LHCN-M2 (cell line): ENCODE measurements at regions not wholly inside any gene's neighbourhood (a gene's known extent, or its start where the extent isn't known, plus 50 kb on each side); places are given as distances from the start of the nearest gene placed in this dataset.
"Not testable (repeated sequence)": the region's sequence is repeated elsewhere in the genome, so short reads cannot be mapped to it uniquely, and the experiment has no call there.

Experiments used
- DNase-seq: peaks from one replicate; pipeline ENCODE4 v3.0.0-alpha.2; 2012; ENCODE audit warnings: low read depth

GRCh38 chr17:64800987-64801386 lies 118.3 kb downstream of the LRRC37A3 start:
- DNase-seq, result not testable (repeated sequence)

- DNase-seq, result not testable (repeated sequence)
Measured at GRCh38 chr17:64800361-64800895, 118.8 kb downstream of the LRRC37A3 start.

GRCh38 chr17:64799543-64800188 lies 119.6 kb downstream of the LRRC37A3 start:
- DNase-seq, result not testable (repeated sequence)

DNA sequence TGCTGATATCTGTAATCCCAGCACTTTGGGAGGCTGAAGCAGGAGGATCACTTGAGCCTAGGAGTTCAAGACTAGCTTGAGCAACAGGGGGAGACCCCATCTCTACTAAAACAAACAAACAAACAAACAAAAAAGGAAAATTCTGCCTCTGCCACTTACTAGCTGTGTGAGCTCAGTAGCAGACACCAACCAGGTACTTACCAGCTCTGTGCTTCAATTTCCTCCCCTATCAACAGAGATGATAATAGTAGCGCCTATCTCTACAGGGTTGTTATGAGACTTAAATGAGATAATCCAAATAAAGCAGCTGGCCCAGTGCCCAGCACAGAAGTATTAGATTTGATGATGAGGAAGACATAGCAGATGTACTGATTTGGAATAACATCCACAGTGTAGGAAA lies 120.3 kb downstream of the LRRC37A3 start:
- DNase-seq, result not testable (repeated sequence)

GRCh38 chr17:64798489-64798790 lies 120.8 kb downstream of the LRRC37A3 start:
- DNase-seq, result not testable (repeated sequence)

GRCh38 chr17:64797746-64798488 lies 121.4 kb downstream of the LRRC37A3 start:
- not testable (repeated sequence) for DNase-seq

DNA sequence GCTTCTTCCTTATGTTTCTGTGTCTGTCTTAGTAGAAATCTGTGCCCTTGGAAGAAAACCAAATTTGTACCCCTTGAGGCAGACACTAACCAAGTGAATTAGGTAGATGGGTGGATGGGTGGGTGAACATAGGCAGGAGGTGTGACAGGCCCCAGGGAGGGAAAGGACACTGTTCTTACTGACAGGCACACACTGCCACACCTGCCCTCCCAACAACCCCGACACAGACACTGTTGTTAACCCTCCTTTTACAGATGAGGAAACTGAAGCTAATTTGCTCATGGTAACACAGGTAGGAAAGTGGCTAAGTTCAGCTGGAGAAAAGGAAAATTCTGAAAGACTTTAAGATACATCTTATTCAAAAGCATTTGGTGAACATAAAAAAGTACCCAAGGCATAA lies 123.9 kb downstream of the LRRC37A3 start:
- DNase-seq, result not testable (repeated sequence)

DNA sequence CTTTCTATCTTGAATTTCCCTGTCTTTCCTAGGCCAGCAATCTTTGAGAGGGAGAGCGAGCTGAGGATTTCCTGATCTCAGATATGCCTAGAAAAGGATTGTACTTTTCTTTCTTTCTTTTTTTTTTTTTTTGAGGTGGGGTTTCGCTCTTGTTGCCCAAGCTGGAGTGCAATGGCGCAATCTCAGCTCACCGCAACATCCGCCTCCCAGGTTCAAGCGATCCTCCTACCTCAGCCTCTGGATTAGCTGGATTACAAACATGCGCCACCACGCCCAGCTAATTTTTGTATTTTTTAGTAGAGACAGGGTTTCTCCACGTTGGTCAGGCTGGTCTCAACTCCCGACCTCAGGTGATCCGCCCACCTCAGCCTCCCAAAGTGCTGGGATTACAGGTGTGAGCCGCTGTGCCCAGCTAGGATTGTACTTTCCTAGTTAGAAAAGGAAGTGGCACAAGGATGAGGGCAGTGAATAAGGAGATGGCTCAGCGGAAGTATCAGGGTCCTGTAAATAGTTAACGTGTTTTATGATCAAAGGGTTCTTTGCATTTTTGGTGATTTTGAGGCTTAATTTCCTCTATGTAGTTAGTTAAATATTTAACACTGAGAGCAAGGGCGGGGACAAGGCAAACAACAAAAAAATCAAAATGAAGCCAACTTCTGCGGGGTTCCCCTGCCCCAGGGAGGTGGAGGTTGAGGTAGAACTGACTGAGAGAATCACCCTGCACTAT lies 124.6 kb downstream of the LRRC37A3 start:
- DNase-seq, result not testable (repeated sequence)

DNA sequence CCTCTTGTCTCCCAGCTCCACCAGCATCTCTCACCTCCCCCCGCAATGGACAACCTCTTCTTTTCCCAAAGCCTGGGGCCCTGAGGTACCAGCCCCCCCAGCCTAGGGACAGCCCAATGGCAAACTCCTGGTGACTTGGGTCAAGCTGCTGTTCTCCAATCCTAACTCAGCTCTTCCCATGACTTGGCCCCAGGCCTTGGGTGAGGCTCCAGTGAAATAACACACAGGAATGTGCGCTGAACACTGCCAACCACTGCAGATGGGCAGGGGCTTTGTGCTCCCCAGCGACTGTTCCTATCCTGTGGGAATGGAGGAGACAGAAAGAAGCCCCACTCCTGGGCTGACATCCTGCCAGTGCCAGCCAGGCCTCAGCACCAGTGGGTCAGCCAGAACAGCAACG lies 125.2 kb downstream of the LRRC37A3 start:
- DNase-seq, result peak; percentile 25

- DNase-seq, result peak; percentile 75
Measured at GRCh38 chr17:64792793-64793575, 126.3 kb downstream of the LRRC37A3 start.

GRCh38 chr17:64792276-64792675 lies 127.0 kb downstream of the LRRC37A3 start:
- not testable (repeated sequence) for DNase-seq

DNA sequence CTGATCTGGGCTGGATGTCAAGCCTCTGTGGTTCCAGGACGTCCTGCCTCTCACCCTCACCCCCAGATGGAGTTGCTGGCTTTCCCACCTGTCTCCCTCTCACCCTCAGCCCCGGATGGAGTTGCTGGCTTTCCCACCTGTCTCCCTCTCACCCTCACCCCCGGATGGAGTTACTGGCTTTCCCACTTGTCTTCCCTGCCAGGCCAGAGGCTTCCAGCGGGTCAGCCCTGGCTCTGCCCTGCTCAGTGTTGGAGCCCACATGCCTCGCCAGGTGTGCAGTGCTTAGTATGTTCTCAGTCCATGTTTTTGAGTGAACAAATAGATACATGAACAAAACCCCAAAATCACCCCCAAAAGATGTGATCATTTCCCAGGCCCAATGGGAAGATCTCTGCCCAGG lies 127.6 kb downstream of the LRRC37A3 start:
- not testable (repeated sequence) for DNase-seq

DNA sequence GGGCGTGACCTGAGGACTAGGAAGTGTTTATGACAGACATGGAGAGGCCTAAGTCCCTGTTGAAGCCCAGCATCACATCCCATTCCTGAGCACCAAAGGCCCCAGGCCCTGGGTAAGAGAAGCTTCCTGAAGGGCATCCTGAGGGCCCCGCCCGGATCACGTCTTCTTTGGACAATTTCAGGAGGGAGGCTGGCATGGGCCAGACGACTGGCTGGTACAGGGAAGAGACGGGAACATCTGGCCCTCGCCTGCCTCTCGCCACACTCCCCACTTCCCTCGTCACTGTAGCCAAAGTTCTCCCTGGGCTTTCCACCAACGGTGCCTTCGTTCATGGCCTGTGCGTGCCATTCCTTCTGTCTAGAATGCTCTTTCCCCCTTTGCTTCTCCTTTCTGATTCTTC lies 128.1 kb downstream of the LRRC37A3 start:
- not testable (repeated sequence) for DNase-seq

DNA sequence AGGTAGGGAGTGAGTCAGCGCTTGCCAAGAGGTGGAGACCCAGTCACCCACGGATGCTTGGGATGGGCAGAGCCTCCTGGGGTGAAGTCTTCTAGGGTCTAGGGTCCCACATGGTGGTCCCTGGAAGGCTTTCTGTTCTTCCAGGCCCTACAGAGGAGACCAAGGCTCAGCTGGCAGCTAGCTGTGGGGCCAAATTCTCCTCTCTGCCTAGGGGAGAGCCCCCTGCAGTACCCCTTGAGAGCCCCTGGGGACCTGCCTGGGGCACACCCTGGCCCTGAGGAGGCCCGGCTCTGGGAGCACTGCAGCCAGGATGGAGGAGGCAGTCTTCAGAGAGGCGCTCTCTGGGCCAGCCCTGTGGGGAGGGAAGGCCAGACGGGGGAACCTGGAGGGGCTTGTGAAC lies 128.6 kb upstream of the SMURF2 start:
- DNase-seq, result not testable (repeated sequence)

DNA sequence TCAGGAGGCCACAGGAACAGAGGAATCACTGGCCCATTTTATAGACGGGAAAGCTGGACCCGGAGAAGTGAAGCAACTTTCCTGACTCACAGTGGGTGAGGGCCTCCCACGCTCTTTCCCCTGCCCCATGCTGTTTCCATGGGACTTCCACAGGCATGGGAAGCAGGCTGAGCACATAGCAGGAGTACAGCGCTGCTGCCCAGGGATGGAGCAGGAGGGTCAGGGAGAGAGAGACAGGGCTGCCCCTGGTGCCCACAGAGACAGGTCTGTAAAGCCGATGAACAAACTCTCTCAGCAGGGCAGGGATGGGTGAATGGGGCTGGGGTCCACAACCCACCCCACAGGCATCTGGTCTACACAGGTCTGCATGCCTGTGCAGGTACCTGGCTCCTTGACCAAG lies 128.1 kb upstream of the SMURF2 start:
- not testable (repeated sequence) for DNase-seq

- DNase-seq, result not testable (repeated sequence)
Measured at GRCh38 chr17:64789061-64789445, 126.9 kb upstream of the SMURF2 start.

DNA sequence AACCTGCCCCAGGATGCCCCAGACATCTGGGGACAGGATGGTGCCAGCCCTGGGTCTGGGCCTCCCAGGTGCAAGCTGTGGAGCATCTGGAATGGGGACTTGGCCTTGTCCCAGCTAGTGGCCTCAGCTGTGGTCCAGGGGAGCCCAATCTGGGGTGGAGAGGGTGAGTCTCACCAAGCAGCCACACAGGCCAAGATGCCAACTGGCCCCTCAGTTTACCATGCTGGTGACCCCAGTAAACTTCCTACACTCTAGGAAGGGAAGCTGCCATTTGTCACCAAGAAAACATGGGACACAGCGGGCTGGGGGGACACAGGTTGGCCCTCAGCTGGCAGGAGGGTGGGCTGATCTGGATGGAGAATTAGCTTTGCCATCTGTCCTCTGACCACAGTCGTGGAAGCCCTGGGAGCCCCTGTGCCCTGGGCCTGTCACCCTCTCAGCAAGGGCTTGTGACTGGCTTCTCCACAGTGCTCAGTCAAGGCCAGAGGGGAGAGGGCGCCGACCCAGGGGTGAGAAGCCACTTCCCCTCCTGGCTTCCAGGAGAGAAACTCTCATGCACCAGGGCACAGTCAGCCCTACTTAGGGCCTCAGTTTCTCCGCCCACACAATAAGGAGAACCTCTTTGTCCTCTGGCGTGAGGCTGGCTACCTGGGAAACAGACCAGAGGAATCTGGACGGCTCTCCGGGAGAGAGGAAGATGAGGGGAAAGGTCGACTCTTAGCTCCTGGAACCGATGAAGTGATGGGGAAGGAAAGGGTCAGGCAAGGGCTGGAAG lies 126.4 kb upstream of the SMURF2 start:
- no peak for DNase-seq

DNA sequence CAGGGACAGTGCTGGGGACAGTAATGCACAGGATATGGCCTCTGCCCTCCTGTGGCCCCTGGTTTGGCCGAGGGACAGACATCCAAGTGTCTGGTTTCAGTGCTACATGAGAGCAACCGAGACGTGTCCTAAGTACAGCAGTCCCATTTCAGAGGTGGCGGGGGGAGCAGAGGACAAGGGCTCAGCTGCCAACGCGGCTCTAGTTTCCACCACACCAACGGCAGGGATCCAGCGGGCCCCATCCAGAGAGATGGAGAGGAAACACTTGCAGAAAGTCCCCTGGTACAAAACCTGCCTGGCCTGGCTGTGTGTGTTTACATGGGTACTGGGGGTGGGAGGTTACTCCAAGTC lies 125.8 kb upstream of the SMURF2 start:
- DNase-seq, result no peak

GRCh38 chr17:64787255-64787920 lies 125.3 kb upstream of the SMURF2 start:
- DNase-seq, result no peak

- peak; percentile 33 for DNase-seq
Measured at GRCh38 chr17:64786337-64786736, 124.2 kb upstream of the SMURF2 start.
